ENCODE measurements at regions not wholly inside any gene's neighbourhood (a gene's known extent, or its start where the extent isn't known, plus 50 kb on each side); places are given as distances from the start of the nearest gene placed in this dataset.

DNA sequence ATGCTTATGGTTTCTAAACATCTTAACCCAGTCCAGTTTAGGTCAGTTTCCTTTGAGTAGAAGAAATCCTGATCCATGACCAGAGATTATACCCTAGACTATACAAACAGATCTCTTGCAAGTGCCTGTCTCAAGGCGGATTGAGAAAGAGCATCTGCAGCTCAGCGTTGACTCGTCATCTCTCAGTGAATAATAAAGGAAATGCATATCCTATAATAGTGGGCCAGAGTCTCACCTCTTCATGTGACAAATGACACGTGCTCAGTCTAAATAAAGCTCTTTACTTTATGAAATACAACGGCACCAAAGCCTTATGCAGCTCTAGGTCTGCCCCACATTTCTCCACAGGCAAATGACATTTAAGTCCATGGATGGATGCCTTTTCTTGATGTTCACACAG lies 179.4 kb upstream of the NR3C1 start:
- no peak for DNase-seq (ENCODE audit: low read depth)
- TF ChIP-seq CTCF (IDR thresholded peaks at IDR 0.05; ENCODE audit: insufficient read depth, low read depth, low read length, missing control alignments), result no peak
- no peak overlapping the region for H3K4me3 ChIP-seq (ENCODE audit: low read depth, low read length)

DNA sequence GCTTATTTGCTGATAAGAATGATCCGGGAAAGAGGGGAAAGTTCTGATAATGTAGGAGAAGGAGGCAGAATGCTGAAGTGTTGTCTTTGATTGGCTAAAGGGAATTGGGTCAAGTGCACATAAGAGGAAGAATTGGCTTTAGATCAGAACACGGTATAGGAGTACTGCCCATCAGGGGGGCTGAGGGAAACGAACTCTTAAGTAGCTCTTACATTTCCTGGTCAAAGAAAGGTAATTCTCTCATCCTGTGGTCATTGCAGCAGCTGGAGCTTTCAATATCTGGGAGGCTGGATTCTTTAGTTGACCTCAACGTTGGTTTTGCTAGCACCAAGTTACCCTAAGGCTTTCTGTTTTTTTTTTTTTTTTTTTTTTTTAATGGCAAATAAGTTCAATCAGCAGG lies 178.7 kb upstream of the NR3C1 start:
- H3K4me3 ChIP-seq (ENCODE audit: low read depth, low read length), result no peak overlapping the region
- DNase-seq (ENCODE audit: low read depth), result no peak
- TF ChIP-seq CTCF (IDR thresholded peaks at IDR 0.05; ENCODE audit: insufficient read depth, low read depth, low read length, missing control alignments), result no peak

- no peak for DNase-seq (ENCODE audit: low read depth)
- no peak for TF ChIP-seq CTCF (IDR thresholded peaks at IDR 0.05; ENCODE audit: insufficient read depth, low read depth, low read length, missing control alignments)
- H3K4me3 ChIP-seq (ENCODE audit: low read depth, low read length), result no peak overlapping the region
These were observed 178.2 kb upstream of the NR3C1 start for GRCh38 chr5:143581649-143582048.

- DNase-seq (ENCODE audit: low read depth), result no peak
- TF ChIP-seq CTCF (IDR thresholded peaks at IDR 0.05; ENCODE audit: insufficient read depth, low read depth, low read length, missing control alignments), result no peak
- no peak overlapping the region for H3K4me3 ChIP-seq (ENCODE audit: low read depth, low read length)
These were observed 177.7 kb upstream of the NR3C1 start for GRCh38 chr5:143581147-143581546.

- no peak for DNase-seq (ENCODE audit: low read depth)
These were observed 173.4 kb upstream of the NR3C1 start for GRCh38 chr5:143576711-143577484.

GRCh38 chr5:143575286-143575685 lies 171.8 kb upstream of the NR3C1 start:
- no peak for TF ChIP-seq CTCF (IDR thresholded peaks at IDR 0.05; ENCODE audit: insufficient read depth, low read depth, low read length, missing control alignments)
- H3K4me3 ChIP-seq (ENCODE audit: low read depth, low read length), result no peak overlapping the region
- no peak for DNase-seq (ENCODE audit: low read depth)

More at GRCh38 chr5:143576711-143577484, 173.4 kb upstream of the NR3C1 start:
- no peak overlapping the region for H3K4me3 ChIP-seq (ENCODE audit: low read depth, low read length)
- TF ChIP-seq CTCF (IDR thresholded peaks at IDR 0.05; ENCODE audit: insufficient read depth, low read depth, low read length, missing control alignments), result no peak

DNA sequence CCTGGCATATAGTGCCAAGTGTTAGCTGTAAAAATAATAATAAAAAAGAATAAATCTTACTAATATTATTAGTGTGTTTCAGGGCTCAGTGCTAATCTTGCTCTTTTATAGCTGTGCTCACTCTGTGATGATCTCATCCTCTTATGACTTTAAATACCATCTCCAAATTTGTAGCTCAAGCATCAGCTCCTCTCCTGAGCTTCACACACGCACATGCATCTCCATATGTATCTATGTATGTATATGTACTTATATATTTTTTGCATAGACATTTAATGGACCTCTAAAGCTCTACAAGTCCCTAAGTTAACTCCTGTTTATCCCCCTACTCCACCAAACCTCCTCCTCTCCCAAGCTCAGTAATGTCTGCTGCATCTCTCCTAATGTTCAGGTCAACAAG lies 170.8 kb upstream of the NR3C1 start:
- H3K4me3 ChIP-seq (ENCODE audit: low read depth, low read length), result no peak overlapping the region
- TF ChIP-seq CTCF (IDR thresholded peaks at IDR 0.05; ENCODE audit: insufficient read depth, low read depth, low read length, missing control alignments), result no peak
- DNase-seq (ENCODE audit: low read depth), result no peak

Data from GM12865 (cell line).